Fibroblast of peridontal ligament (primary cell): ENCODE measurements at regions not wholly inside any gene's neighbourhood (a gene's known extent, or its start where the extent isn't known, plus 50 kb on each side); places are given as distances from the start of the nearest gene placed in this dataset.
"Not testable (repeated sequence)": the region's sequence is repeated elsewhere in the genome, so short reads cannot be mapped to it uniquely, and the experiment has no call there.

ENCODE experiments used
- DNase-seq: peaks from one replicate; pipeline ENCODE4 v3.0.0-alpha.2; 2010; ENCODE audit errors: extremely low read depth

GRCh38 chr4:95898226-95898625 is 58.3 kb downstream of the PDHA2 start:
- no peak for DNase-seq

- DNase-seq = no peak
Measured at GRCh38 chr4:95909211-95909610, 69.3 kb downstream of the PDHA2 start.

GRCh38 chr4:95910749-95911148 is 70.9 kb downstream of the PDHA2 start:
- DNase-seq = no peak

GRCh38 chr4:95921470-95921869 is 81.6 kb downstream of the PDHA2 start:
- no peak for DNase-seq

- no peak for DNase-seq
Measured at GRCh38 chr4:95929448-95930064, 89.7 kb downstream of the PDHA2 start.

GRCh38 chr4:95939141-95939540 is 99.2 kb downstream of the PDHA2 start:
- DNase-seq = no peak

- no peak for DNase-seq
Measured at GRCh38 chr4:95949136-95949765, 109.4 kb downstream of the PDHA2 start.

GRCh38 chr4:95949808-95950207 is 109.9 kb downstream of the PDHA2 start:
- no peak for DNase-seq

GRCh38 chr4:95952538-95952937 is 112.6 kb downstream of the PDHA2 start:
- not testable (repeated sequence) for DNase-seq

- DNase-seq = no peak
Measured at GRCh38 chr4:95956094-95956493, 116.2 kb downstream of the PDHA2 start.

GRCh38 chr4:95957054-95957453 is 117.2 kb downstream of the PDHA2 start:
- no peak for DNase-seq

- DNase-seq = no peak
Measured at GRCh38 chr4:95957759-95958158, 117.9 kb downstream of the PDHA2 start.

GRCh38 chr4:95959182-95959581 is 119.3 kb downstream of the PDHA2 start:
- DNase-seq = no peak

GRCh38 chr4:95959633-95960032 is 119.7 kb downstream of the PDHA2 start:
- DNase-seq = no peak

- DNase-seq = no peak
Measured at GRCh38 chr4:95963456-95963855, 123.6 kb downstream of the PDHA2 start.

- DNase-seq = no peak
Measured at GRCh38 chr4:95979961-95980876, 140.3 kb downstream of the PDHA2 start.

- DNase-seq = no peak
Measured at GRCh38 chr4:95980877-95981360, 141.0 kb downstream of the PDHA2 start.

GRCh38 chr4:95981591-95981990 is 141.7 kb downstream of the PDHA2 start:
- no peak for DNase-seq

- no peak for DNase-seq
Measured at GRCh38 chr4:95982516-95982915, 142.6 kb downstream of the PDHA2 start.

- no peak for DNase-seq
Measured at GRCh38 chr4:95984081-95984480, 144.2 kb downstream of the PDHA2 start.

- no peak for DNase-seq
Measured at GRCh38 chr4:95985051-95985450, 145.2 kb downstream of the PDHA2 start.

- DNase-seq = no peak
Measured at GRCh38 chr4:95985791-95986550, 146.1 kb downstream of the PDHA2 start.
